ENCODE measurements at regions not wholly inside any gene's neighbourhood (a gene's known extent, or its start where the extent isn't known, plus 50 kb on each side); places are given as distances from the start of the nearest gene placed in this dataset.

DNA sequence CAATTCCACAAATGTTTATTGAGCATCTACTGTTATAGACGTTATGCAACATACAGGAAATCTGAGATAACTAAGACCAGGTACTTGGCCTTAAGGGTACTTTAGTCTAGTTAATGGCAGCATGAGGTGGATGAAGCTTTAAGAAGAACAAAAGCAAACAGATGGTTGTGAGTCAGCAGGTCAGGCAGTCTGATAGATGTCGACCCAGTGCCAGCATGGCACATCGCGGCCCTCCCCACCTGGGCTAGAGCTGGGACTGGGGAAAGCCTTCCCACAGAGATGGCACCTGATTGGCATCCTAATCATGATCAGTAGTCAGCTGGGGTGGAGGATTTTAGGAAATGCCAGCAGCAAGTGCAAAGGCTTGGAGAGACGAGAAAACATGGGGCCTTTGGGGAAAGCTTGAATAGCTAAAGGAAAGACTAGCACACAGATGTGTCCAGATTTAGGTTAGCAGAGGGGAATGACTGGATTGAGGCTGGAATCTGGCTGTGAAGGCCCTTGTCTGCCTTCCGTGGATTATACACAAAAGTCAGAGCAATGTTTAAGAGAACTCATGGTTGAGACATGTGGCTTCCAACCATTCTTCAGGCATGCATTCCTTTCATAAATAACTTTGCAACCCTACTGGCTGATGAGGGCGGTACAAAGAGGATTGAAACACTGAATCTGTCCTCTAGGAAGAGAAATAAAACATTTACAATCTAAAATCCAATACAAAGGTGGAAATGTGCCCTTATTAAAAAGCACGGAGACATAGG, 395.4 kb upstream of the WWC1 start:
- Histone ChIP-seq H3K4me3 (no peak overlapping the region), H3K9me3 (no peaks in the 10 kb centered on the region), H3K27me3 (no peaks in the 10 kb centered on the region), H3K36me3 (no peaks in the 10 kb centered on the region), H3K27ac (no peak overlapping the region), H3K4me1 (no peaks in the 10 kb centered on the region)
- WGBS, 2 donors (ENCODE audit: low coverage in 1 of 2) = 77 to 85% methylated on average over 4 to 8 of the region's 8 CpGs
- in situ Hi-C loops (cut with MboI; ENCODE audit: low pct_ligation_motif_present in 1 of 4, low pct_unique_long_range_greater_than_20kb in 1 of 4, low sequenced_read_pairs in 3 of 4) (no loop called here), intact Hi-C loops (cut with DNase I; ENCODE audit: low total_unique reads) (loop anchor here (2.0 kb wide), 1 partner anchor 79 kb away; no protein-coding TSS in a partner anchor)
- DNase-seq = no peak
- TF ChIP-seq EP300 (IDR thresholded peaks at IDR 0.05; ENCODE audit: low read depth) (no peak), POLR2A (IDR thresholded peaks at IDR 0.05) (no peak), POLR2AphosphoS5 (IDR thresholded peaks at IDR 0.05) (no peak)
- TF ChIP-seq, protein P1, sequence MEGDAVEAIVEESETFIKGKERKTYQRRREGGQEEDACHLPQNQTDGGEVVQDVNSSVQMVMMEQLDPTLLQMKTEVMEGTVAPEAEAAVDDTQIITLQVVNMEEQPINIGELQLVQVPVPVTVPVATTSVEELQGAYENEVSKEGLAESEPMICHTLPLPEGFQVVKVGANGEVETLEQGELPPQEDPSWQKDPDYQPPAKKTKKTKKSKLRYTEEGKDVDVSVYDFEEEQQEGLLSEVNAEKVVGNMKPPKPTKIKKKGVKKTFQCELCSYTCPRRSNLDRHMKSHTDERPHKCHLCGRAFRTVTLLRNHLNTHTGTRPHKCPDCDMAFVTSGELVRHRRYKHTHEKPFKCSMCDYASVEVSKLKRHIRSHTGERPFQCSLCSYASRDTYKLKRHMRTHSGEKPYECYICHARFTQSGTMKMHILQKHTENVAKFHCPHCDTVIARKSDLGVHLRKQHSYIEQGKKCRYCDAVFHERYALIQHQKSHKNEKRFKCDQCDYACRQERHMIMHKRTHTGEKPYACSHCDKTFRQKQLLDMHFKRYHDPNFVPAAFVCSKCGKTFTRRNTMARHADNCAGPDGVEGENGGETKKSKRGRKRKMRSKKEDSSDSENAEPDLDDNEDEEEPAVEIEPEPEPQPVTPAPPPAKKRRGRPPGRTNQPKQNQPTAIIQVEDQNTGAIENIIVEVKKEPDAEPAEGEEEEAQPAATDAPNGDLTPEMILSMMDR (IDR thresholded peaks at IDR 0.05) = no peak

DNA sequence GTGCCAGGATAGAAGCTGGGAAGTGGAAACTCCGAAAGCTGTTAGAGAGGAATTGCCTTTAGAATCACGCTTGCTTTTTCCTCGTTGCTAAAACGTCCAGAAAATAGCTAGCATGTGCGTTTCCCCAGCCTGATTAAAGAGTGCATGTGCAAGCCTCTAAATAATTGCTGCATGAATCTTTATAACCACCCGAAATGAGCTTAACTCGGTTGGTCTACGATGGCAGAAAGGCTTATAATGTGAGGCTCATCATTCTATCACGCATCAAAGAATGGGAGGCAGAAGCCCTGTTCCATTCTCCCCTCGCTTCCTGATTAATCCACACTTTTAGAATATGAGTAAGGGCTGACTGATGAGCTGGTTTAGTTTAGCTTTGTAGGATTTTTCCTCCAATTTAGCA, 394.6 kb upstream of the WWC1 start:
- H3K9me3 ChIP-seq = no peaks in the 10 kb centered on the region
- no peak overlapping the region for H3K27ac ChIP-seq
- intact Hi-C loops (cut with DNase I; ENCODE audit: low total_unique reads) (loop anchor here (2.0 kb wide), 1 partner anchor 78 kb away; no protein-coding TSS in a partner anchor), in situ Hi-C loops (cut with MboI; ENCODE audit: low pct_ligation_motif_present in 1 of 4, low pct_unique_long_range_greater_than_20kb in 1 of 4, low sequenced_read_pairs in 3 of 4) (no loop called here)
- no peak for DNase-seq
- 74 to 83% methylated on average over 10 of the region's 10 CpGs for WGBS, 2 donors (ENCODE audit: low coverage in 1 of 2)
- no peak overlapping the region for H3K4me3 ChIP-seq
- no peak for TF ChIP-seq POLR2A (IDR thresholded peaks at IDR 0.05)
- no peak for TF ChIP-seq EP300 (IDR thresholded peaks at IDR 0.05; ENCODE audit: low read depth)
- TF ChIP-seq, protein P1 (IDR thresholded peaks at IDR 0.05) = no peak
- TF ChIP-seq POLR2AphosphoS5 (IDR thresholded peaks at IDR 0.05) = no peak
- H3K4me1 ChIP-seq = no peaks in the 10 kb centered on the region
- no peaks in the 10 kb centered on the region for H3K36me3 ChIP-seq
- H3K27me3 ChIP-seq = no peaks in the 10 kb centered on the region

DNA sequence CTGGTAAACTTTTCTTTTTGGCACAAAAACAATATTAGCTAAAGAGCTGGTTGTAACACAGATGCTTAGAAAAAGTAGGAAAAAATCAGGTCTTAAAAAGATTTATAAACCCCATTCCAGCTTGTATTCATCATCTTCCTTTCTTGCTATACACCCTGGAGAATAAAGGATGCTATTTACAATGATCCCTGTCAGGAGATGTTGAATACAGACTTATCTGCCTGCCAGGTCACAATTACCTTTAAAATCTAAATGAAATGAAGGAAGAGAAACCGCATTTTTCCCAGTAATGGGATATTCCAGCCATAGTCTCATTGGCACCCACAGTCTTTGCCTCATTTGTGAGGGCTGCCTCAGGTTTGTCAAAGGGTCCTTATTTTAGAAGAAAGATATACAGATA, 394.1 kb upstream of the WWC1 start:
- in situ Hi-C loops (cut with MboI; ENCODE audit: low pct_ligation_motif_present in 1 of 4, low pct_unique_long_range_greater_than_20kb in 1 of 4, low sequenced_read_pairs in 3 of 4) = no loop called here
- no peak overlapping the region for H3K4me3 ChIP-seq

DNA sequence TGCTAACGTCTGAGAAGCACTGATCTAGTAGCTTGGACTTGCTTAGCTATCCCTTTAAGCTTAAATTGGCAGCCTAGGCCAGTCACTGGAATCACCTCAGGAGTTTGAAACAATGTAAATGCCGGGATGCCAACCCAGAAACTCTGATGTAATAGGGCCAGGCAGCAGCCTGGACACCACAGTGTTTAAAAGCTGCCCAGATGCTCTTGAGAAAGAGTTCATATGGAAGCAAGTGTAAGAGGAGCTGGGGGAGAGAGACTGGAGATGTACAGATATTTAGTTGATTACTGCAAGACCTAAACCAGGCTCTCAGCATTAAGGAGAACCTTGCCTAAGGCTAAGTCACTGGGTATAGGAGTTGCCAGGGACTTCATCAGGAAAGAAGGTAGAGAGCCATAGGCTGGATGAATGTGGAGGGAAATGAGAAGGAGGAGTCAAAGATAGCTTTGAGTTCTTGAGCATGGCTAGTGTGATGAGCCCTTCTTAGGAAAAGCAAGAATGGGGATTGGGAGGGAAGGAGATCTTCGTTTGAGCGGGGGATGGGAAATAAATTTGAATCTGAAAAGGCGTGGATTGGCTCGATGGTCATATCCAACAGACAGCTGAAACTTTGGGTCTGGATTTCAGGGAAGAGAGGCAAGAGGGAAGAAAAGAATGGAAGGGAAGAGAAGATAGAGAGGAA, 392.9 kb upstream of the WWC1 start:
- no peaks in the 10 kb centered on the region for H3K4me1 ChIP-seq
- intact Hi-C loops (cut with DNase I; ENCODE audit: low total_unique reads) = no loop called here
- WGBS, 2 donors (ENCODE audit: low coverage in 1 of 2) = 71 to 79% methylated on average over 5 to 6 of the region's 6 CpGs
- in situ Hi-C loops (cut with MboI; ENCODE audit: low pct_ligation_motif_present in 1 of 4, low pct_unique_long_range_greater_than_20kb in 1 of 4, low sequenced_read_pairs in 3 of 4) = no loop called here
- H3K27me3 ChIP-seq = no peaks in the 10 kb centered on the region
- no peak for DNase-seq
- TF ChIP-seq, protein P1 (IDR thresholded peaks at IDR 0.05) = no peak
- TF ChIP-seq EP300 (IDR thresholded peaks at IDR 0.05; ENCODE audit: low read depth) = no peak
- no peak for TF ChIP-seq POLR2A (IDR thresholded peaks at IDR 0.05)
- TF ChIP-seq POLR2AphosphoS5 (IDR thresholded peaks at IDR 0.05) = no peak
- no peaks in the 10 kb centered on the region for H3K36me3 ChIP-seq
- H3K27ac ChIP-seq = no peak overlapping the region
- H3K4me3 ChIP-seq = no peak overlapping the region
- H3K9me3 ChIP-seq = no peaks in the 10 kb centered on the region

More for the DNA sequence above, 394.1 kb upstream of the WWC1 start:
- WGBS, 2 donors (ENCODE audit: low coverage in 1 of 2) = 83 to 88% methylated on average over 1 of the region's 1 CpG
- Histone ChIP-seq H3K9me3 (no peaks in the 10 kb centered on the region), H3K36me3 (no peaks in the 10 kb centered on the region), H3K27ac (no peak overlapping the region), H3K4me1 (no peaks in the 10 kb centered on the region), H3K27me3 (no peaks in the 10 kb centered on the region)
- TF ChIP-seq POLR2AphosphoS5 (IDR thresholded peaks at IDR 0.05) = no peak
- no peak for TF ChIP-seq EP300 (IDR thresholded peaks at IDR 0.05; ENCODE audit: low read depth)
- TF ChIP-seq, protein P1 (IDR thresholded peaks at IDR 0.05) = no peak
- no peak for DNase-seq
- intact Hi-C loops (cut with DNase I; ENCODE audit: low total_unique reads) = loop anchor here (2.0 kb wide), 1 partner anchor 77 kb away; no protein-coding TSS in a partner anchor

All from transverse colon (tissue), 4 donors.